HG02610 (cell line): ENCODE measurements at regions not wholly inside any gene's neighbourhood (a gene's known extent, or its start where the extent isn't known, plus 50 kb on each side); places are given as distances from the start of the nearest gene placed in this dataset.

Experiments used
- ATAC-seq: cut with Tn5 transposase; IDR thresholded peaks from one replicate; pipeline ENCODE4 v1.9.1; 2021; ENCODE audit warnings: mild to moderate bottlenecking, moderate library complexity; ENCODE audit not compliant: unreplicated experiment

GRCh38 chr10:71042699-71043098, 154.3 kb upstream of the PCBD1 start:
- no peak for ATAC-seq

- no peak for ATAC-seq
Observed at GRCh38 chr10:71043858-71044257, 155.5 kb upstream of the PCBD1 start.

GRCh38 chr10:71044720-71045119, 156.4 kb upstream of the PCBD1 start:
- ATAC-seq, result no peak

- ATAC-seq, result no peak
Observed at GRCh38 chr10:71045204-71045809, 156.9 kb upstream of the PCBD1 start.

GRCh38 chr10:71045936-71046335, 157.6 kb upstream of the PCBD1 start:
- no peak for ATAC-seq

- ATAC-seq, result no peak
Observed at GRCh38 chr10:71046747-71047146, 158.4 kb upstream of the PCBD1 start.

GRCh38 chr10:71048971-71049615, 160.7 kb upstream of the PCBD1 start:
- no peak for ATAC-seq

- no peak for ATAC-seq
Observed at GRCh38 chr10:71049994-71050393, 161.6 kb upstream of the PCBD1 start.

GRCh38 chr10:71052076-71052660, 160.2 kb upstream of the UNC5B start:
- ATAC-seq, result no peak

GRCh38 chr10:71052708-71053107, 159.7 kb upstream of the UNC5B start:
- ATAC-seq, result no peak

- no peak for ATAC-seq
Observed at GRCh38 chr10:71053169-71053895, 159.0 kb upstream of the UNC5B start.

GRCh38 chr10:71058308-71058707, 154.1 kb upstream of the UNC5B start:
- ATAC-seq, result no peak

GRCh38 chr10:71059054-71059818, 153.1 kb upstream of the UNC5B start:
- no peak for ATAC-seq

- ATAC-seq, result no peak
Observed at GRCh38 chr10:71059943-71060342, 152.4 kb upstream of the UNC5B start.

GRCh38 chr10:71060476-71061426, 151.6 kb upstream of the UNC5B start:
- no peak for ATAC-seq

GRCh38 chr10:71061472-71061871, 150.9 kb upstream of the UNC5B start:
- no peak for ATAC-seq

- ATAC-seq, result no peak
Observed at GRCh38 chr10:71062156-71062555, 150.2 kb upstream of the UNC5B start.

GRCh38 chr10:71063401-71063800, 149.0 kb upstream of the UNC5B start:
- no peak for ATAC-seq

GRCh38 chr10:71064413-71065118, 147.8 kb upstream of the UNC5B start:
- no peak for ATAC-seq
